ENCODE measurements at regions not wholly inside any gene's neighbourhood (a gene's known extent, or its start where the extent isn't known, plus 50 kb on each side); places are given as distances from the start of the nearest gene placed in this dataset.

DNA sequence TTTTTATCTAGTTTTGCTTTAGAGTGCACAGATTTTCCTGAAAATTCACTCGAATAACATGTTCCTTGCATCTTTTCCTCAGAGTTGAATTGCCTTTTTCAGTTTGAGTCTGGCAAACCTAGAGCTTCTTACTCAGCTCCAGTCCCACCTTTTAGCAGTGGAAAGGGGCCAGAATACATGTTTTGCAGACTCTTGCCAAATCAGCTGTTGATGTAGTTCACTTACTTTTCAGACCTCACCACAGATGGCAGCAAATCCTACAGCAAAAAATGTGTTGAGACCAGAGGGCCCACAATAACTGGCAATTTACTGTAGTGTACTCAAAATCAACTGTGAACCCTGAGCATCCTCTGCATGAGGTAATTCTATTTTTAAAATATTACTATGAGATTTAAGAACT lies 545.2 kb upstream of the ACO1 start:
- TF ChIP-seq MYC (IDR thresholded peaks at IDR 0.05; ENCODE audit: low read depth, low read length) (no peak), GATA2 (IDR thresholded peaks at IDR 0.05; ENCODE audit: insufficient read depth, insufficient read length, low read depth, low read length) (no peak), EZH2 (IDR thresholded peaks at IDR 0.05; ENCODE audit: borderline replicate concordance, low read depth, low read length, severe bottlenecking) (no peak), FOS (IDR thresholded peaks at IDR 0.05; ENCODE audit: borderline replicate concordance, insufficient read depth, low read length) (no peak), POLR2A (IDR thresholded peaks at IDR 0.05; ENCODE audit: low read depth, low read length) (no peak), POLR2AphosphoS5 (IDR thresholded peaks at IDR 0.05; ENCODE audit: insufficient read depth, low read depth, low read length) (no peak), JUN (IDR thresholded peaks at IDR 0.05; ENCODE audit: borderline replicate concordance, insufficient read depth, insufficient read length, low read depth) (no peak)
- TF ChIP-seq, protein P1, sequence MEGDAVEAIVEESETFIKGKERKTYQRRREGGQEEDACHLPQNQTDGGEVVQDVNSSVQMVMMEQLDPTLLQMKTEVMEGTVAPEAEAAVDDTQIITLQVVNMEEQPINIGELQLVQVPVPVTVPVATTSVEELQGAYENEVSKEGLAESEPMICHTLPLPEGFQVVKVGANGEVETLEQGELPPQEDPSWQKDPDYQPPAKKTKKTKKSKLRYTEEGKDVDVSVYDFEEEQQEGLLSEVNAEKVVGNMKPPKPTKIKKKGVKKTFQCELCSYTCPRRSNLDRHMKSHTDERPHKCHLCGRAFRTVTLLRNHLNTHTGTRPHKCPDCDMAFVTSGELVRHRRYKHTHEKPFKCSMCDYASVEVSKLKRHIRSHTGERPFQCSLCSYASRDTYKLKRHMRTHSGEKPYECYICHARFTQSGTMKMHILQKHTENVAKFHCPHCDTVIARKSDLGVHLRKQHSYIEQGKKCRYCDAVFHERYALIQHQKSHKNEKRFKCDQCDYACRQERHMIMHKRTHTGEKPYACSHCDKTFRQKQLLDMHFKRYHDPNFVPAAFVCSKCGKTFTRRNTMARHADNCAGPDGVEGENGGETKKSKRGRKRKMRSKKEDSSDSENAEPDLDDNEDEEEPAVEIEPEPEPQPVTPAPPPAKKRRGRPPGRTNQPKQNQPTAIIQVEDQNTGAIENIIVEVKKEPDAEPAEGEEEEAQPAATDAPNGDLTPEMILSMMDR (IDR thresholded peaks at IDR 0.05; ENCODE audit: extremely low read depth in 1 of 2, insufficient read depth in 1 of 2, low read depth in 1 of 2, low read length in 2 of 2): no peak
- TF ChIP-seq, protein P2, sequence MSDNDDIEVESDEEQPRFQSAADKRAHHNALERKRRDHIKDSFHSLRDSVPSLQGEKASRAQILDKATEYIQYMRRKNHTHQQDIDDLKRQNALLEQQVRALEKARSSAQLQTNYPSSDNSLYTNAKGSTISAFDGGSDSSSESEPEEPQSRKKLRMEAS (IDR thresholded peaks at IDR 0.05; ENCODE audit: insufficient read depth, insufficient read length): no peak
- Histone ChIP-seq H3K4me2 (ENCODE audit: insufficient read depth, low read length) (no peak overlapping the region), H4K20me1 (replicated peaks; ENCODE audit: control insufficient read depth, extremely low read depth, insufficient read depth, low read length) (no peaks in the 10 kb centered on the region), H3K9me3 (replicated peaks; ENCODE audit: control insufficient read depth, insufficient read depth, low read length) (no peaks in the 10 kb centered on the region), H3K36me3 (ENCODE audit: control insufficient read depth in 2 of 2, extremely low read depth in 1 of 2, insufficient read depth in 2 of 2, low read length in 2 of 2) (no peaks in the 10 kb centered on the region), H3K4me1 (ENCODE audit: control insufficient read depth, extremely low read depth, insufficient read depth, low read length) (no peaks in the 10 kb centered on the region), H3K9ac (replicated peaks; ENCODE audit: extremely low read depth, insufficient read depth, low read length) (no peak overlapping the region), H3K79me2 (ENCODE audit: control insufficient read depth, insufficient read depth, low read length) (no peaks in the 10 kb centered on the region), H3K4me3 (replicated peaks in 1 of 3; ENCODE audit: insufficient read depth in 1 of 3, low read depth in 1 of 3, low read length in 3 of 3) (no peak overlapping the region), H3K9me1 (replicated peaks; ENCODE audit: control insufficient read depth, extremely low read depth, insufficient read depth, low read length) (no peaks in the 10 kb centered on the region), H3K27ac (ENCODE audit: insufficient read depth, low read depth, low read length) (no peak overlapping the region), H3K27me3 (ENCODE audit: control insufficient read depth in 2 of 2, insufficient read depth in 2 of 2, low read length in 2 of 2) (no peaks in the 10 kb centered on the region), H2AFZ (ENCODE audit: low read depth, low read length) (no peak overlapping the region)
- no TSS peak for BruUV-seq (replicated peaks)
- DNase-seq (ENCODE audit: low read depth, low spot score) (no peak), FAIRE-seq (no peak)
- ChIA-PET POLR2A (no interaction called here), CTCF (no interaction called here)
- dilution Hi-C loops (cut with MboI; ENCODE audit: extremely low pct_ligation_motif_present, low sequenced_read_pairs): no loop called here
- intact Hi-C loops (cut with micrococcal nuclease): no loop called here
